ENCODE measurements at regions not wholly inside any gene's neighbourhood (a gene's known extent, or its start where the extent isn't known, plus 50 kb on each side); places are given as distances from the start of the nearest gene placed in this dataset.

DNA sequence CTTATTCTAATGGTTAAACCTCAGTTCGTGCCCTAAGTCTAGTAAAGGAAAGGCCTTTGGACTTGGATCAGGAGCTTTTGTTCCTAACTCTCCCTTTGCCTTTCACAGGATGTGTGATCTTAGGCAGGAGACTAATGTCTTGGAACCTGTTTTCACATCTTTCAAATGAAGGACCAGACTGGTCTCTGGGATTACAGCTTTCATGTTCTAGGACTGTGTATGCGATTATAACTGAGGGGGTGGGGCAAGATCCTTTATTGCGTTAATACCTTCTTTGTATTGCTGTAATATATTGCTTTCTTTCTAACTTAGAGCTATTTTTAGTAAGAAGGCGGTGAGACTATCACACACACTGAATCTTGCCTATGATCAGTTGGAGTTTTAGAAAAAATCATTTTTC, 368.1 kb downstream of the RPRM start:
- H3K36me3 ChIP-seq: no peaks in the 10 kb centered on the region
- H3K9me3 ChIP-seq: no peaks in the 10 kb centered on the region
- H3K4me1 ChIP-seq: no peaks in the 10 kb centered on the region
- no peak for DNase-seq
- no peak overlapping the region for H3K27ac ChIP-seq
- TF ChIP-seq, protein P1, sequence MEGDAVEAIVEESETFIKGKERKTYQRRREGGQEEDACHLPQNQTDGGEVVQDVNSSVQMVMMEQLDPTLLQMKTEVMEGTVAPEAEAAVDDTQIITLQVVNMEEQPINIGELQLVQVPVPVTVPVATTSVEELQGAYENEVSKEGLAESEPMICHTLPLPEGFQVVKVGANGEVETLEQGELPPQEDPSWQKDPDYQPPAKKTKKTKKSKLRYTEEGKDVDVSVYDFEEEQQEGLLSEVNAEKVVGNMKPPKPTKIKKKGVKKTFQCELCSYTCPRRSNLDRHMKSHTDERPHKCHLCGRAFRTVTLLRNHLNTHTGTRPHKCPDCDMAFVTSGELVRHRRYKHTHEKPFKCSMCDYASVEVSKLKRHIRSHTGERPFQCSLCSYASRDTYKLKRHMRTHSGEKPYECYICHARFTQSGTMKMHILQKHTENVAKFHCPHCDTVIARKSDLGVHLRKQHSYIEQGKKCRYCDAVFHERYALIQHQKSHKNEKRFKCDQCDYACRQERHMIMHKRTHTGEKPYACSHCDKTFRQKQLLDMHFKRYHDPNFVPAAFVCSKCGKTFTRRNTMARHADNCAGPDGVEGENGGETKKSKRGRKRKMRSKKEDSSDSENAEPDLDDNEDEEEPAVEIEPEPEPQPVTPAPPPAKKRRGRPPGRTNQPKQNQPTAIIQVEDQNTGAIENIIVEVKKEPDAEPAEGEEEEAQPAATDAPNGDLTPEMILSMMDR (IDR thresholded peaks at IDR 0.05): no peak
- TF ChIP-seq POLR2A (IDR thresholded peaks at IDR 0.05): no peak
- H3K4me3 ChIP-seq: no peak overlapping the region
- no peaks in the 10 kb centered on the region for H3K27me3 ChIP-seq

DNA sequence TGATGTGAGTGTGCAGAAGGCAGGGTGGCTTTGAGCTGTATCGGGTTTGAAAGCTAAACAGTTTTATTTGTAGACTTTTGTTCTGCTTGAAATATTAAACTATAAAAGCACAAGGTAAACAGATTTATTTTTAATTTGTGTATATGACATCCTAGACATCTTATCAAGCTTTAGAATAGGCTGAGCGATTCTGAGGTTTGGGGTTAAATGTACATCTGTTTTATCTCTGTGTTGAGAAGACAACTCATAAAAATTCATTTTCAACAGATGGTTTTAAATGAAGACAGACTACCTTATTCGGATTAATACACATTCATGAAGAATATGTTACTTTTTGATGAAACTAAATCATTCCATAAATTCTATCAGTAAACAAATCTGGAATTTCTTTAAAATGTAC, 368.8 kb downstream of the RPRM start:
- Histone ChIP-seq H3K4me1 (no peaks in the 10 kb centered on the region), H3K9me3 (no peaks in the 10 kb centered on the region), H3K4me3 (no peak overlapping the region), H3K36me3 (no peaks in the 10 kb centered on the region), H3K27me3 (no peaks in the 10 kb centered on the region), H3K27ac (no peak overlapping the region)
- no peak for DNase-seq
- TF ChIP-seq, protein P1 (IDR thresholded peaks at IDR 0.05): no peak
- TF ChIP-seq POLR2A (IDR thresholded peaks at IDR 0.05): no peak

- Histone ChIP-seq H3K27me3 (no peaks in the 10 kb centered on the region), H3K4me1 (no peaks in the 10 kb centered on the region), H3K36me3 (no peaks in the 10 kb centered on the region), H3K27ac (no peak overlapping the region), H3K9me3 (no peaks in the 10 kb centered on the region), H3K4me3 (no peak overlapping the region)
- DNase-seq: no peak
- TF ChIP-seq POLR2A (IDR thresholded peaks at IDR 0.05): no peak
- TF ChIP-seq, protein P1 (IDR thresholded peaks at IDR 0.05): no peak
These were observed 371.6 kb downstream of the RPRM start for GRCh38 chr2:153106802-153107477.

DNA sequence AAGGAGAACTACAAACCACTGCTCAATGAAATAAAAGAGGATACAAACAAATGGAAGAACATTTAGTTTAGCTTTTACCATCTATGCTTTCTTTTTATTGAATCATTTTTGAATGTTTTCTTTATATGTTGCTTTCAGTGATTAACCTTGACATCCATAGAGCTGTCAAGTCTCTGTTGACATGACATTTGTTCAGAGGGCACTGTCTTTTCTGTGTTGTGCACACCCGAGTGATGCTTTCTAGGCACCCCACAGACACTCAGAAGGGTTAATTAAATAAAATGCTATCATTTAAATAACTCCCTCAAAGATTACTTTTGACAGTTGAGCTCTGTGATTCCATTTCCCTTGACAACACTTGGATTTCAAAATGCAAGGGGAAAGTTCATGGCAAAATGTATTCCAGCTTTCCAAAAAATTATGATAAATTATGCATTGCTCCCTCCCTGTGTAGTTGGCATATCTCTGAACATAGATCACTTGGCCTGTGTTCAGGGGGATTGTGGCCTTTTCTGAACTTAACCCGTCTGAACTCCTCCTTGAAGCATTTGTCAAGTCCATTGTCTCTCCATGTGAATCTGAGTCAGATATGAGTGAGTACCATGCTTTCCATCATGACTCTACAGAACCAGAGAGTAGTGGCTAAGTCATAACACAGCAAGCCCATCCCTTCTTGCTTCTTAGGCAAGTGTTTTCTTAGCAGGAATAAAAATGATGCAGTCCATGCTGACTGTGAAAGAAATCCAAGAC, 372.6 kb downstream of the RPRM start:
- no peak for DNase-seq
- H3K4me1 ChIP-seq: no peaks in the 10 kb centered on the region

DNA sequence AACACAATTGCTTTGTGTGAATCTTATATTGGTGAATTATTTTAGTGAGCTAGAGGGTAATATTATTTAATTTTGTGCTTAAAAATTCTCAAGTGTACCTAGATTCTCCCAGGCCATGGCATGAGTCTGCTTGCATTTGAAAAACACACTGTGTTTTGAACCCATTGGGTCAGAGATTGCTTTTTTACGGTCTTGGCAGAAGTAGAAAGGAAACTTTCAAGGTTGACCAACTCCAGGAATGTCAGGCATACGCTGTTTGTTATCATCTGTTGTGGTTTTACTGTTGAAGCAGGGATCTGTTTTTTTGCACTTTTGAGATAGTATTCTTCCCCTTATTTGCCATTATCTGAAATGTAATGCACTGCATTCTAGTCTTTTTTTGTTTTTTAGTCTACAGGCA, 377.4 kb downstream of the RPRM start:
- peaks cover 0 to 6% (median 0%) of the 10 kb centered on the region in 4 donors for H3K4me1 ChIP-seq
- no peaks in the 10 kb centered on the region for H3K36me3 ChIP-seq
- no peak overlapping the region for H3K27ac ChIP-seq
- TF ChIP-seq, protein P1 (IDR thresholded peaks at IDR 0.05): no peak
- no peak for TF ChIP-seq POLR2A (IDR thresholded peaks at IDR 0.05)
- no peak overlapping the region for H3K4me3 ChIP-seq
- no peaks in the 10 kb centered on the region for H3K9me3 ChIP-seq
- no peaks in the 10 kb centered on the region for H3K27me3 ChIP-seq
- DNase-seq: no peak

More for the DNA sequence above, 372.6 kb downstream of the RPRM start:
- H3K27ac ChIP-seq: no peak overlapping the region
- no peaks in the 10 kb centered on the region for H3K9me3 ChIP-seq
- H3K36me3 ChIP-seq: no peaks in the 10 kb centered on the region
- TF ChIP-seq POLR2A (IDR thresholded peaks at IDR 0.05): no peak
- TF ChIP-seq, protein P1 (IDR thresholded peaks at IDR 0.05): no peak
- no peak overlapping the region for H3K4me3 ChIP-seq
- H3K27me3 ChIP-seq: no peaks in the 10 kb centered on the region

All from Peyer's patch (tissue), 4 donors.